ENCODE measurements at regions not wholly inside any gene's neighbourhood (a gene's known extent, or its start where the extent isn't known, plus 50 kb on each side); places are given as distances from the start of the nearest gene placed in this dataset.

GRCh38 chr2:173493874-173494273, 139.2 kb downstream of the CDCA7 start:
- TF ChIP-seq POLR2A (IDR thresholded peaks at IDR 0.05) (no peak), CTCF (IDR thresholded peaks at IDR 0.05) (no peak), EP300 (IDR thresholded peaks at IDR 0.05) (no peak), POLR2AphosphoS5 (IDR thresholded peaks at IDR 0.05) (no peak)

Measured in gastroesophageal sphincter (tissue), 3 donors.